Neural crest cell (in vitro differentiated cells): ENCODE measurements at regions not wholly inside any gene's neighbourhood (a gene's known extent, or its start where the extent isn't known, plus 50 kb on each side); places are given as distances from the start of the nearest gene placed in this dataset.
"Not testable (repeated sequence)": the region's sequence is repeated elsewhere in the genome, so short reads cannot be mapped to it uniquely, and the experiment has no call there.

ENCODE experiments used
- DNase-seq: peaks from one replicate; pipeline ENCODE4 v3.0.0; 2021; ENCODE audit warnings: low read depth, mixed read lengths, low spot score
- H3K27ac Mint-ChIP-seq: one replicate; pipeline ENCODE4 v1.8.0; 2021; ENCODE audit warnings: mild to moderate bottlenecking, mixed read lengths; ENCODE audit not compliant: unreplicated experiment
- H3K27me3 Mint-ChIP-seq: 2 replicates; pipeline ENCODE4 v1.8.0; 2021; ENCODE audit warnings: low read depth, mild to moderate bottlenecking, mixed read lengths
- H3K36me3 Mint-ChIP-seq: 2 replicates; pipeline ENCODE4 v1.8.0; 2021; ENCODE audit warnings: low read depth, mild to moderate bottlenecking, mixed read lengths
- H3K4me1 Mint-ChIP-seq: 2 replicates; pipeline ENCODE4 v1.8.0; 2021; ENCODE audit warnings: mixed read lengths
- H3K4me3 Mint-ChIP-seq: one replicate; pipeline ENCODE4 v1.8.0; 2021; ENCODE audit warnings: mild to moderate bottlenecking, mixed read lengths
- H3K9me3 Mint-ChIP-seq: 2 replicates; pipeline ENCODE4 v1.8.0; 2021; ENCODE audit warnings: mixed read lengths
- TF ChIP-seq, protein P1 (sequence below): fragments of 200-600 bp; sonication (generic); conservative IDR thresholded peaks from 2 replicates; pipeline ENCODE4 v1.5.0; 2021; ENCODE audit warnings: antibody characterized with exemption, mild to moderate bottlenecking

DNA sequence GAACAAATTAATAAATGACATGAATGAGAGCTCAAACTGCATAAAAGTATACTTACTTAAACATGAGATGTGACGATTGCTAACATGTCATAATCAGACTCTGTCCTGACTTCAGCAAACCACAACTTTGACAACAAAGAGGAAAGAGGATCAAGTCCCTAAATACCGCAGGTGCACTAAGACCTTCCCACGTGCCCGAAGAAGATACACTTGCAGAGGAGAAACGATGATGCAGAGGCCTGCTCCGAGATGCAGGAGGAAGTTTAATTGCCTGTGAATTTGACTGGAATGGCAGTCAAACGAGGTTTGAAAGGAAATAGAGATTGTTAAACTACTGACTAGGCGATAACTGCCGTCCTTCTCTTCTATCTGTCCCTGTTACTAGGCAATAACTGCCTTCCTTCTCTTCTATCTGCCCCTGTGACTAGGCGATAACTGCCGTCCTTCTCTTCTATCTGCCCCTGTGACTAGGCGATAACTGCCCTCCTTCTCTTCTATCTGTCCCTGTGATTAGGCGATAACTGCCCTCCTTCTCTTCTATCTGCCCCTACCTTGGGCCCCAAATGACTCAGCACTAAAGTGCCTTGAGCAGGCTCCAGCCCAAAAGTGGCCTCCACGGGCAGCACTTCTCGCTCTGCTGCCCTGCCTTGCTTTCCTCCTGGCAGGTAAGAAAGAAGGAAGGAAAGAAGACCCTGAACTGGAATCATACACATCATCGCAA is 2226.0 kb upstream of the DEFB115 start:
- H3K36me3 Mint-ChIP-seq = peaks cover 12% of the 10 kb centered on the region
- H3K27ac Mint-ChIP-seq, DNase-seq, H3K4me1 Mint-ChIP-seq, H3K27me3 Mint-ChIP-seq, H3K4me3 Mint-ChIP-seq: not testable (repeated sequence)
- peaks cover 23% of the 10 kb centered on the region for H3K9me3 Mint-ChIP-seq

DNA sequence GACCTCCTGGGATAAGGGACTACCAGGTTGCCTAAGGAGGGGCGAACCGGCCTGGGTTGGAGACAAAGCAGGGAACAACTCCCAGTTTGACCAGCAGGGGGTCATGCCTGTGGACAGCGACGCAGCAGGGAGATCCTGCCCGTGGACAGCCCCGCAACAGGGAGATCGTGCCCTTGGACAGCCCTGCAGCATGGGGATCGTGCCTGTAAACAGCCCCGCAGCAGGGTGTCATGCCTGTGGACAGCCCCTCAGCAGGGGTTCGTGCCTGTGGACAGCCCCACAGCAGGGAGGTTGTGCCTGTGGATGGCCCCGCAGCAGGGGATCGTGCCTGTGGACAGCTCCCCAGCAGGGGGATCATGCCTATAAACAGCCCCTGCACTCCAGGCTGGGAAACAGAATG is 2213.2 kb upstream of the DEFB115 start:
- not testable (repeated sequence) for H3K27me3 Mint-ChIP-seq, H3K27ac Mint-ChIP-seq, H3K4me1 Mint-ChIP-seq, DNase-seq, H3K4me3 Mint-ChIP-seq, H3K36me3 Mint-ChIP-seq
- H3K9me3 Mint-ChIP-seq = peaks cover 18% of the 10 kb centered on the region

DNA sequence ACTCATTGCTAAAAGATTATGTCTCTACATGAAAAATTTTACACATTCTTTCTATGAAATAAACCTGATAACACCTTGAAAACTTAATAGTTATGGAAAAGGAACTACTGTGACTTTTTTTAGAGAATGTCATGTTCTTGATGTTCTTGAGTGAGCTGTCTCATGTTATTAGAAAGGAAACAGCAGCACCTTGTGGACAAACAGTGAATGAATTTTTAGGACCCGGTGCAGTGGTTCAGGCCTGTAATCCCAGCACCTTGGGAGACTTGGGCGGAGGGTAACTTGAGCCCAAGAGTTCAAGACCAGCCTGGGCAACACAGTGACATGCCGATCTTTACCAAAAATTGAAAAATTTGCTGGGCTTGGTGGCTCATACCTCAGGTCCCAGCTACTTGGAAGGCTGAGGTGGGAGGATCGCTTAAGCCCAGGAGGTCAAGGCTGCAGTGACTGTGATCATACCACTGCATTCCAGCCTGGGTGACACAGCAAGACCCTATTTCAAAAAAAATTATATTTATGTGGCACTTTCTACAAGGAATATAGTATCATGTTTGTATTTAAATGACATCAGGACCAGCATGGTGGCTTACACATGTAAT is 2207.4 kb upstream of the DEFB115 start:
- peaks cover 21% of the 10 kb centered on the region for H3K9me3 Mint-ChIP-seq
- H3K27me3 Mint-ChIP-seq, H3K4me3 Mint-ChIP-seq, H3K27ac Mint-ChIP-seq, DNase-seq, H3K4me1 Mint-ChIP-seq: not testable (repeated sequence)
- peaks cover 11% of the 10 kb centered on the region for H3K36me3 Mint-ChIP-seq

DNA sequence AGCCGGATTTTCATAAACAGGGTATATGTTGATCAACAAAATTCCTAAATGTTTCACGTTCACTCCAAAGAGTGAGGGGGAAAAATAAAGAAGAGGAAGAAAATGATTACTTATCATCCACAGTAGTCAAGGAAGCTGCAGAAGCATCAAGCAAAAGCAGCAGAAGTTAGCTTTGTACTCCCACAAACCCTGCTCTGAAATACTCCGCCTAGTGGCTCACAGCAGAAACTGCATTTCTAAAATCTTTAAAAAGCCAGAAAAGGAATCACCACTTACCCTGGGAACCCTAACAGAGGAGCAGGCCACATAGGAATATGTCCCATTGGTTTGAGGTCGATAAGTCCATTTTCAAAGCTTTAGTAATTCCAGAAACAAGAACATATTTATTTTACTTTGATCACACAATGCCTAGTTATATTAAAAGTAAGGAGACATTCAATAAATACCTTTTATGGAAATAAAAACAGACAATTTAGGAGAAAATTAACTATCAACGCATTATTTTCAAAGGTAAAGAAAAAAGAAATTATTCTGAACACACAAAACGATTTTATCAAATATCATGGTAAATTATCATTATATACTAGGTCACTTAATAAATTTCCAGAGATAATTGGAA is 2199.5 kb upstream of the DEFB115 start:
- peaks cover 33% of the 10 kb centered on the region for H3K9me3 Mint-ChIP-seq
- not testable (repeated sequence) for DNase-seq, H3K27ac Mint-ChIP-seq, H3K4me1 Mint-ChIP-seq, H3K4me3 Mint-ChIP-seq, H3K27me3 Mint-ChIP-seq, H3K36me3 Mint-ChIP-seq
- TF ChIP-seq, protein P1, sequence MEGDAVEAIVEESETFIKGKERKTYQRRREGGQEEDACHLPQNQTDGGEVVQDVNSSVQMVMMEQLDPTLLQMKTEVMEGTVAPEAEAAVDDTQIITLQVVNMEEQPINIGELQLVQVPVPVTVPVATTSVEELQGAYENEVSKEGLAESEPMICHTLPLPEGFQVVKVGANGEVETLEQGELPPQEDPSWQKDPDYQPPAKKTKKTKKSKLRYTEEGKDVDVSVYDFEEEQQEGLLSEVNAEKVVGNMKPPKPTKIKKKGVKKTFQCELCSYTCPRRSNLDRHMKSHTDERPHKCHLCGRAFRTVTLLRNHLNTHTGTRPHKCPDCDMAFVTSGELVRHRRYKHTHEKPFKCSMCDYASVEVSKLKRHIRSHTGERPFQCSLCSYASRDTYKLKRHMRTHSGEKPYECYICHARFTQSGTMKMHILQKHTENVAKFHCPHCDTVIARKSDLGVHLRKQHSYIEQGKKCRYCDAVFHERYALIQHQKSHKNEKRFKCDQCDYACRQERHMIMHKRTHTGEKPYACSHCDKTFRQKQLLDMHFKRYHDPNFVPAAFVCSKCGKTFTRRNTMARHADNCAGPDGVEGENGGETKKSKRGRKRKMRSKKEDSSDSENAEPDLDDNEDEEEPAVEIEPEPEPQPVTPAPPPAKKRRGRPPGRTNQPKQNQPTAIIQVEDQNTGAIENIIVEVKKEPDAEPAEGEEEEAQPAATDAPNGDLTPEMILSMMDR = peak; percentile 43

DNA sequence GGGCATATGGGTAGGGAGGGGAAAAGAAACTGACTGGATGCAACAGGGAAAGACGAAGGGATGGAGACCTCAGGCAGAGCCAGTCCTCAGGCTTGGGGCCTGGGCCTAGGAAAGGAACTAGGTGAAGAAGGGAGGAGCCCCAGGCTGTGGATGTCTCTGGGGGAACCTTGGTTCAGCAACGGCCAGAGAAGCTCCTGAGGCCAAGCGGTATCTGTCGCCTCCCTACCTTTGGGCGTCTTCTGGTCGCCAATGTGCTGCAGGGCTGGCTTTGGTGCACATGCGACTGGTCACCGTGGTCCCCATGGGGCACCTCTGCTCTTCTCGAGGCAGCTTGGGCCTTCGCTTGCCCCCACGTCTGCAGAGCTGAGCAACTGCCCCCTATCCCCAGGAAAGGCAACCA is 2195.0 kb upstream of the DEFB115 start:
- not testable (repeated sequence) for DNase-seq, H3K27ac Mint-ChIP-seq, H3K27me3 Mint-ChIP-seq, H3K4me1 Mint-ChIP-seq, H3K4me3 Mint-ChIP-seq
- Mint-ChIP-seq H3K36me3 (peaks cover 14% of the 10 kb centered on the region), H3K9me3 (peaks cover 32% of the 10 kb centered on the region)

DNA sequence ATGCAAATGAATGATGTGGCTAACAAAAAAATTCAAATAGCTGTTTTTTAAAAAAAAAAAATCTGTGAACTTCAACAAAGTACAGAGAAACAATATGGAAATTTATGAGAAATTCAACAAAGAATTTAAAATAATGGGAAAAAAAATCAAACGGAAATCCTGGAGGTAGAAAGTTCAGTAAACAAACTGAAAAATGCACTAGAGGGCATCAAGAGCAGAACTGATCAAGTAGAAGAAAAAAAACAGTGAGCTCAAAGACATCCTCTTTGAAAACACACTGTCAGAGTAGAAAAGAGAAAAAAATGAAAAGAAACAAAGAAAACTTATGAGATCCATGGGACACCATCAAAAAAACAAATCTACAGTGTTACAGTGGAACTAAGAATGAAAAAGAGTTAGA is 2191.1 kb upstream of the DEFB115 start:
- H3K36me3 Mint-ChIP-seq = peaks cover 10% of the 10 kb centered on the region
- H3K27ac Mint-ChIP-seq, H3K4me1 Mint-ChIP-seq, DNase-seq, H3K27me3 Mint-ChIP-seq, H3K4me3 Mint-ChIP-seq: not testable (repeated sequence)
- peaks cover 22% of the 10 kb centered on the region for H3K9me3 Mint-ChIP-seq

DNA sequence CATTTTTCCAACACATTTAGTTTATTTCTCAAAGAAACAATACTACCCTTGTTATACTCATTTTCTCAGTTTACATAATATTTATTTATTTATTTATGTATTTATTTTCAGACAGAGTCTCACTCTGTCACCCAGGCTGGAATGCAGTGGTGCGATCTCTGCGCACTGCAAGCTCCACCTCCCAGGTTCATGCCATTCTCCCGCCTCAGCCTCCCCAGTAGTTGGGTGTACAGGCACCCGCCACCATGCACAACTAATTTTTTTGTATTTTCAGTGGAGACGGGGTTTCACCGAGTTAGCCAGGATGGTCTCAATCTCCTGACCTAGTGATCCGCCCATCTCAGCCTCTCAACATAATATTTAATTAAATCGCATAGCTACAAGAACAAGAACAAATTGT is 2183.8 kb upstream of the DEFB115 start:
- not testable (repeated sequence) for H3K36me3 Mint-ChIP-seq, H3K27ac Mint-ChIP-seq, H3K4me1 Mint-ChIP-seq, H3K27me3 Mint-ChIP-seq, H3K4me3 Mint-ChIP-seq, DNase-seq
- H3K9me3 Mint-ChIP-seq = peaks cover 12% of the 10 kb centered on the region

DNA sequence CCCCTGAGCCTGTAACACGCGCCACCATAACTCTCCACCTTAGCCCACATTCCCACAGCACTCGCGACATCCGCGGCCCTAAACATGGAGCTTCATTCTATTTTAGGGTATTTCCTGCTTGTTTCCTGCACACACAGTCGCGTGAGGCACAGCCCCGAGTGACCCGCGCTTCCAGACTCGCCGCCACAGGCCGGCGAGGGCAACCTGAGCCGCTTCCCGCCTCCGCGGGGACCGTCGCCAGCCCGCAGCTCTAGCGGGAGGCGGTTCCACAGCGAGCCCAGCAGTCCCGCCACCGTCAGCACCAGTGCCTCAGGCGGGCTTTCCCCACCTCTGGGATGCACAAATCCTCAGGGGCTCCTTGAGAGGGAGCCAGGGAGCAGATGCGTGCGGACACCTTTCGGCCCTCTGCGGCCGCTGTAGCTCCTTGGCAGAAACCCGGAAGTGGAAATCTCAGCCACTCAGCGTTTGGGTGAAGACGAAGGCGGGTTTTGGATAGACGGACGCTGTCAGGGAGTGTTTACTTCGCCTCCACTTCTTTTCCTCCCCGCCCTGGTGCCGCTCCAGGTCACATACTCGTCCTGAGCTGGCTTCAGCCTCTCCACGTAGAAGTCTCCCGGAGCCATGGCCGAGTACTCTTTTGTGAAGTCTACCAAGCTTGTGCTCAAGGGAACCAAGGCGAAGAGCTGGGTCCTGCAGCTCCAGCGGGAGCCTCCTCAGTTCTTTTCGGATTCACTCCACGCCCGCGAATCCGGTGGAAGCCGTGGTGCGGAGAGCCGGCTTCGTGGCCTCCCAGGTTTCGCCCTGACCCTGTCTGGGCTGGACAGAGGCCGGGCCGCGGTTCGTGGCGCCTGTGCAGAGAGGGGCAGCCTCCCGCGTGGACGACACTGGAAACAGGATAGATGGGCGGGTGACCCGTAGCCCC is 2177.4 kb upstream of the DEFB115 start:
- H3K4me3 Mint-ChIP-seq = no peak overlapping the region
- no peaks in the 10 kb centered on the region for H3K4me1 Mint-ChIP-seq
- DNase-seq = no peak
- H3K27ac Mint-ChIP-seq = no peak overlapping the region
- no peaks in the 10 kb centered on the region for H3K27me3 Mint-ChIP-seq
- peaks cover 22% of the 10 kb centered on the region for H3K9me3 Mint-ChIP-seq
- TF ChIP-seq, protein P1 = no peak
- H3K36me3 Mint-ChIP-seq = peaks cover 25% of the 10 kb centered on the region

DNA sequence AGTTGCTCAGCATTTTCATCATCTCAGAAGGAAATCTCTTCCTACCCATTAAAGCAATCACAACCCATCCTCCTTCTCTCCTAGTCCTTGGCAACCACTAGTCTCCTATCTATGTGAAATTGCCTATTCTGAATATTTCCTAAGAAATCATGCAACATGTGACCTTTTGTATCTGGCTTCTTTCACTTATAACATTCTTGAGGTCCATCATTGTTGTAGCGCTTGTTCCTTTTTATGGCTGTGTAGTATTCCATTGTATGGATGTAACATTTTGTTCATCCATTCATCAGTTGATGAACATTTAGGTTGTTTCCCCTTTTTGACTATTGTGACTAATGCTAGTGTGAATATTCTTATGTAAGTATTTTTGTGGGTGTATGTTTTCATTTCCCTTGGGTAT is 2175.8 kb upstream of the DEFB115 start:
- Mint-ChIP-seq H3K9me3 (peaks cover 27% of the 10 kb centered on the region), H3K36me3 (peaks cover 30% of the 10 kb centered on the region)
- H3K27me3 Mint-ChIP-seq, H3K27ac Mint-ChIP-seq, DNase-seq, H3K4me1 Mint-ChIP-seq, H3K4me3 Mint-ChIP-seq: not testable (repeated sequence)
